ENCODE measurements at regions not wholly inside any gene's neighbourhood (a gene's known extent, or its start where the extent isn't known, plus 50 kb on each side); places are given as distances from the start of the nearest gene placed in this dataset.

- no TSS peak for BruUV-seq (replicated peaks)
- no peak for ATAC-seq (ENCODE audit: low read depth)
- Histone ChIP-seq H4K5ac (ENCODE audit: low read depth, low read length) (no peak overlapping the region), H3K27ac (ENCODE audit: insufficient read depth, low read length) (no peak overlapping the region), H2AK9ac (replicated peaks; ENCODE audit: low read depth, low read length, poor library complexity) (no peak overlapping the region), H3K18ac (ENCODE audit: low read depth, low read length) (no peak overlapping the region), H3K79me1 (ENCODE audit: low read depth in 1 of 2, low read length in 2 of 2) (no peaks in the 10 kb centered on the region), H4K8ac (ENCODE audit: low read depth in 2 of 2, low read length in 2 of 2) (no peak overlapping the region), H2BK15ac (ENCODE audit: low read depth, low read length) (no peak overlapping the region), H3K4ac (ENCODE audit: low read depth, low read length) (no peak overlapping the region), H2BK5ac (ENCODE audit: low read depth, low read length, poor library complexity, severe bottlenecking) (no peak overlapping the region), H3K23ac (ENCODE audit: low read depth, low read length) (no peak overlapping the region), H3K9ac (ENCODE audit: low read depth, low read length) (no peak overlapping the region), H3K4me3 (ENCODE audit: insufficient read depth, low read depth, low read length) (no peak overlapping the region), H2AFZ (replicated peaks; ENCODE audit: low read length, poor library complexity) (no peak overlapping the region), H2BK20ac (ENCODE audit: low read depth, low read length) (no peak overlapping the region), H3K36me3 (ENCODE audit: control insufficient read depth, insufficient read depth, low read length) (no peaks in the 10 kb centered on the region), H3K4me2 (ENCODE audit: low read depth, low read length) (no peak overlapping the region), H3K9me3 (ENCODE audit: control insufficient read depth, insufficient read depth, low read length) (no peaks in the 10 kb centered on the region), H3K9me1 (ENCODE audit: insufficient read depth, low read length) (no peaks in the 10 kb centered on the region; the same call in 1 of the 2 replicates), H3K14ac (replicated peaks; ENCODE audit: low read depth, low read length) (no peak overlapping the region), H3K56ac (ENCODE audit: extremely low read depth, insufficient read depth, low read length) (no peak overlapping the region), H2BK120ac (ENCODE audit: low read depth, low read length) (no peak overlapping the region), H3K4me1 (ENCODE audit: control insufficient read depth, insufficient read depth, low read length) (no peaks in the 10 kb centered on the region), H4K20me1 (ENCODE audit: insufficient read depth, low read length) (no peaks in the 10 kb centered on the region), H3K27me3 (ENCODE audit: control insufficient read depth, insufficient read depth, low read length) (peaks cover 2% of the 10 kb centered on the region; the same call in 1 of the 2 replicates), H4K91ac (ENCODE audit: insufficient read depth, low read depth, low read length) (no peak overlapping the region), H2AK5ac (ENCODE audit: low read depth, low read length) (no peak overlapping the region)
- TF ChIP-seq MAZ (IDR thresholded peaks at IDR 0.05; ENCODE audit: borderline replicate concordance, low read depth, low read length) (no peak), POLR2A (IDR thresholded peaks at IDR 0.05; ENCODE audit: low read depth, low read length) (no peak), BHLHE40 (IDR thresholded peaks at IDR 0.05; ENCODE audit: low read depth, low read length) (no peak), MAFK (IDR thresholded peaks at IDR 0.05; ENCODE audit: low read depth, low read length) (no peak), CHD1 (IDR thresholded peaks at IDR 0.05; ENCODE audit: low read depth, low read length) (no peak), SMC3 (IDR thresholded peaks at IDR 0.05; ENCODE audit: low read depth, low read length) (no peak), MXI1 (IDR thresholded peaks at IDR 0.05; ENCODE audit: borderline replicate concordance, low read depth, low read length) (no peak), CTCF (conservative IDR thresholded peaks at IDR 0.05; ENCODE audit: low read depth, low read length) (no peak), RAD21 (IDR thresholded peaks at IDR 0.05; ENCODE audit: low read length) (no peak)
- no peak for DNase-seq
- intact Hi-C loops (cut with micrococcal nuclease) (no loop called here), in situ Hi-C loops (cut with MboI; ENCODE audit: low sequenced_read_pairs) (no loop called here), dilution Hi-C loops (cut with HindIII; ENCODE audit: low sequenced_read_pairs, unreplicated experiment) (no loop called here)
- ChIA-PET CTCF (no interaction called here), POLR2A (ENCODE audit: unreplicated experiment) (no interaction called here)
- no CpG with 5 or more reads among the region's 4 CpGs for WGBS, 2 experiments (ENCODE audit: extremely low coverage in 2 of 2, insufficient read length in 1 of 2)
Observed at GRCh38 chr18:24979235-24979634, 372.7 kb downstream of the ZNF521 start.
